HFFc6 (cell line): ENCODE measurements at regions not wholly inside any gene's neighbourhood (a gene's known extent, or its start where the extent isn't known, plus 50 kb on each side); places are given as distances from the start of the nearest gene placed in this dataset.

Source experiments
- DNase-seq: peaks from one replicate; pipeline ENCODE4 v3.0.0-alpha.2; 2018
- H3K27ac Mint-ChIP-seq: 2 replicates; pipeline ENCODE4 v1.8.0; 2020; ENCODE audit warnings: mild to moderate bottlenecking, mixed read lengths
- H3K27me3 Mint-ChIP-seq: 2 replicates; pipeline ENCODE4 v1.8.0; 2021; ENCODE audit warnings: mild to moderate bottlenecking, moderate library complexity, mixed read lengths; ENCODE audit not compliant: insufficient read depth
- H3K36me3 Mint-ChIP-seq: 2 replicates; pipeline ENCODE4 v1.8.0; 2021; ENCODE audit warnings: low read depth, mixed read lengths
- H3K4me1 Mint-ChIP-seq: 2 replicates; pipeline ENCODE4 v1.8.0; 2020; ENCODE audit warnings: low read depth, mixed read lengths
- H3K4me3 Mint-ChIP-seq: 2 replicates; pipeline ENCODE4 v1.8.0; 2020; ENCODE audit warnings: mild to moderate bottlenecking, moderate library complexity, mixed read lengths
- H3K9me3 Mint-ChIP-seq: 2 replicates; pipeline ENCODE4 v1.8.0; 2020; ENCODE audit warnings: mild to moderate bottlenecking, mixed read lengths
- TF ChIP-seq, protein P1 (sequence below): fragments of 200-600 bp; sonication (generic); IDR thresholded peaks from 2 replicates; pipeline ENCODE4 v1.5.0; 2021; ENCODE audit warnings: antibody characterized with exemption, mild to moderate bottlenecking

DNA sequence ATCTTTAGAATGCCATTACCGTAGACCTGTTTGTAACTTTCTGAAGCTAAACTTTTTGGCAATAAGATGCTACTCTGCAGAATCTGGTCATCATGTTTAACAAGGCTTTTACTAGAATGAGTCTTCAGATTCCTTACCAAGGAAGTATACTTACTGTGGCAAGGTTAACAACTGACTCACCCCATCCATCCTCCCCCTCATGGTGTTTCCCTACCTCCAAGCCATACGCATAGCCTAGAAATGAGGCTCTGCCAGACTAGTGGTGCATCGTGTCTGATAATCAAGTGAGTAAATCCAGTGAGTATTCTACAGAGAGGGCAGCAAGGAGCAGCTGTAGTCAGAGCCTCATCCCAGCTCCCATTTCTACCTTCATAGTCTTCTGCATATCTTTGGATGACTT is 223.6 kb downstream of the IPMK start:
- TF ChIP-seq, protein P1, sequence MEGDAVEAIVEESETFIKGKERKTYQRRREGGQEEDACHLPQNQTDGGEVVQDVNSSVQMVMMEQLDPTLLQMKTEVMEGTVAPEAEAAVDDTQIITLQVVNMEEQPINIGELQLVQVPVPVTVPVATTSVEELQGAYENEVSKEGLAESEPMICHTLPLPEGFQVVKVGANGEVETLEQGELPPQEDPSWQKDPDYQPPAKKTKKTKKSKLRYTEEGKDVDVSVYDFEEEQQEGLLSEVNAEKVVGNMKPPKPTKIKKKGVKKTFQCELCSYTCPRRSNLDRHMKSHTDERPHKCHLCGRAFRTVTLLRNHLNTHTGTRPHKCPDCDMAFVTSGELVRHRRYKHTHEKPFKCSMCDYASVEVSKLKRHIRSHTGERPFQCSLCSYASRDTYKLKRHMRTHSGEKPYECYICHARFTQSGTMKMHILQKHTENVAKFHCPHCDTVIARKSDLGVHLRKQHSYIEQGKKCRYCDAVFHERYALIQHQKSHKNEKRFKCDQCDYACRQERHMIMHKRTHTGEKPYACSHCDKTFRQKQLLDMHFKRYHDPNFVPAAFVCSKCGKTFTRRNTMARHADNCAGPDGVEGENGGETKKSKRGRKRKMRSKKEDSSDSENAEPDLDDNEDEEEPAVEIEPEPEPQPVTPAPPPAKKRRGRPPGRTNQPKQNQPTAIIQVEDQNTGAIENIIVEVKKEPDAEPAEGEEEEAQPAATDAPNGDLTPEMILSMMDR: no peak
- Mint-ChIP-seq H3K4me3 (peak overlapping the region; percentile 40), H3K4me1 (peaks cover 67% of the 10 kb centered on the region), H3K36me3 (peaks cover 16% of the 10 kb centered on the region), H3K27ac (peak overlapping the region; percentile 79), H3K9me3 (peaks cover 13% of the 10 kb centered on the region), H3K27me3 (no peaks in the 10 kb centered on the region)
- peak; percentile 94 for DNase-seq

DNA sequence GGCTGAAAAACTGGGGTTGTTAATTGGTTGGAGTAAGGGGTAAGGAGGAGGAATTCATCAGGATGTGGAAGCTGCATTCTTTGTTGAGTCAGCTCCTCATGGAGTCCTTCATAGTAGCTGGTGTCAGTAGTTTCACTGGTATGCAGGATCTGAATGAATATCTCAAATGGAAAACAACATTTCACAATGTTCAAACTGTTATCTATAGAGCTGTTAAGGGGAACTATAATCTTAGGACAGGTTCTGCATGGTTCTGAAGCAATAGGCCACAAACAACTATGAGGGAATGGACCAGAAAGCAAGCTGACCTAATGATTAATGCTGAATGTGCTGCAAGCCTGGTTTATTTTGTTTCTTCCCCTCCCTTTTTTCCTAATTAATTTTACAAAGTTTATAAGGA is 225.8 kb downstream of the IPMK start:
- TF ChIP-seq, protein P1: no peak
- Mint-ChIP-seq H3K27me3 (no peaks in the 10 kb centered on the region), H3K4me3 (no peak overlapping the region), H3K4me1 (peaks cover 55% of the 10 kb centered on the region), H3K36me3 (peaks cover 16% of the 10 kb centered on the region), H3K27ac (no peak overlapping the region), H3K9me3 (peaks cover 13% of the 10 kb centered on the region)
- no peak for DNase-seq

DNA sequence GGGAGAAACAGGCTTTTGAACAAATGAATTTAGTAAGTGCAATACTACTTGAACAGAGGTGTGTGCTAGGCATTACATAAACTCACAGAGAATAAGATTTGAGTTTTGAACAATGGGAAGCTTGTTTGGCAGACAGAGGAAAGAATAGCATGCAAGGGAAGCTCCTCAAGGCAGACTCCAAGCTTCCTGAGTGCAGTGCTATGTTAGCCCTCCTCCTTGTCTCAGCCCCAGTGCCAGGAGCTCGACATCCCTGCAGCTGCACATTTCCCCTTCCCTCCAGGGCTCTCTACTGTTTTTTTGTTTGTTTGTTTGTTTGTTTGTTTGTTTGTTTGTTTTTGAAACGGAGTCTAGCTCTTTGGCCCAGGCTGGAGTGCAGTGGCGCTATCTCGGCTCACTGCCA is 237.5 kb downstream of the IPMK start:
- peaks cover 41% of the 10 kb centered on the region for H3K4me1 Mint-ChIP-seq
- DNase-seq: no peak
- no peaks in the 10 kb centered on the region; the same call in 1 of the 2 replicates for H3K36me3 Mint-ChIP-seq
- H3K4me3 Mint-ChIP-seq: no peak overlapping the region
- peaks cover 6% of the 10 kb centered on the region; the same call in 1 of the 2 replicates for H3K27me3 Mint-ChIP-seq
- H3K9me3 Mint-ChIP-seq: no peaks in the 10 kb centered on the region
- TF ChIP-seq, protein P1: no peak
- H3K27ac Mint-ChIP-seq: no peak overlapping the region

DNA sequence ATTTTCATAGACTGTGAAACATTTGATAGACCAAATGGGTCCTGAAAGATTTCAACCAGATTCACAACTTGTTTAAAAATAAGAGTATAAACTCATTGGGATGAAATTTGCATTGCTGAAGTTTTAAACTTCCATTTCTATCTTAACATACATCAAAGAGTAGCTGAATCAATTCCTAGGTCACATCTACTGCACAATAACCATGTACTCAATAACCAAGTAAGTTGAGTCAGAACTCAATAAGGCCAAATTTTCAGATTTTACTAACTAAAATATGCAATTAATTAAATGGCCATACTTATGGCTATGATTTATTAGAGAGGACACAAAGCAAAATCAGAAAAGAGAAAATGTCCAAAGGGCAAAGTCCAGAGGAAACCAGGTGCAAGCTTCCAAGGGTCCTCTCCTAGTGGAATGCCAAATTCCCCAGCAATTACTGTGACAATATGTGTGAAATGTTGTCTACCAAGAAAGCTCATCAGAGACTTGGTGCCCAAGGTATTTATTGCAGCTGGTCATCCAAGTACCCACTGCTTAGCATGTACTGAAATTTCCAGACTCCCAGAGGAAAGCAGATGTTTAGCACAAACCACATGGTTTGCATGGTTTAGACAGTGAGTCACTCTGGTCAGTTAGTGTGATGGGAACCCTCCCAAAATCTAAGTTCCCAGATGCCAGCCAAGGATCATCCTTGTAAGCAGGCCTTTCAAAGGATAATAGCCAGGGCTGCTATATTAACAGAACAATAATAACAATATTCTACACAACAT is 238.9 kb downstream of the IPMK start:
- no peaks in the 10 kb centered on the region for H3K36me3 Mint-ChIP-seq
- H3K27me3 Mint-ChIP-seq: peaks cover 4% of the 10 kb centered on the region; the same call in 1 of the 2 replicates
- TF ChIP-seq, protein P1: no peak
- H3K4me3 Mint-ChIP-seq: no peak overlapping the region
- peaks cover 51% of the 10 kb centered on the region for H3K4me1 Mint-ChIP-seq
- no peaks in the 10 kb centered on the region for H3K9me3 Mint-ChIP-seq
- H3K27ac Mint-ChIP-seq: no peak overlapping the region; the same call in 1 of the 2 replicates
- DNase-seq: peak; percentile 69

DNA sequence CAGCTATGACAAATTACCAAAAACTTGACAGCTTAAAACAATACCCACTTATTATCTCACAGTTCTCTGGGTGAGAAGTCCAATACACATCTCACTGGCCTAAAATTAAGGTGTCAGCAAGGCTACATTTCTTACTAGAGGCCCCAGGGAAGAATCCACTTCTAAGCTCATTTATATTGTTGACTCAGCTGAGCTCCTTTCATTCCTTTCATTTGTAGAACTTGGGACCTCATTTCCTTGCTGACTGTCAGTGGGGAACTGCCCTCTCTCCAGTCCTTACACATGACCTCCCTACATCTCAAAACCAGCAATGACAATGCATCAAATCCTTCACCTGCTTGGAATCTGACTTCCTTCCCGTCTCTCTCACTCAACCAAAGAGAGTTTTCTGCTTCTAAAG is 240.3 kb downstream of the IPMK start:
- TF ChIP-seq, protein P1: no peak
- H3K9me3 Mint-ChIP-seq: peaks cover under 1% of the 10 kb centered on the region
- H3K27me3 Mint-ChIP-seq: peaks cover 2% of the 10 kb centered on the region; the same call in 1 of the 2 replicates
- no peak overlapping the region; the same call in 1 of the 2 replicates for H3K27ac Mint-ChIP-seq
- DNase-seq: no peak
- no peak overlapping the region for H3K4me3 Mint-ChIP-seq
- no peaks in the 10 kb centered on the region for H3K36me3 Mint-ChIP-seq
- peaks cover 64% of the 10 kb centered on the region for H3K4me1 Mint-ChIP-seq
